ENCODE measurements at regions not wholly inside any gene's neighbourhood (a gene's known extent, or its start where the extent isn't known, plus 50 kb on each side); places are given as distances from the start of the nearest gene placed in this dataset.
"Not testable (repeated sequence)": the region's sequence is repeated elsewhere in the genome, so short reads cannot be mapped to it uniquely, and the experiment has no call there.

GRCh38 chr17:83192789-83193335, 113.5 kb downstream of the METRNL start:
- H3K27me3 ChIP-seq (ENCODE audit: control insufficient read depth, insufficient read depth, low read length); H3K9ac ChIP-seq (ENCODE audit: low read length); H3K36me3 ChIP-seq (ENCODE audit: control insufficient read depth, insufficient read depth, low read length); H3K4me3 ChIP-seq (ENCODE audit: low read length); H3K27ac ChIP-seq (ENCODE audit: low read depth, low read length); H3K4me1 ChIP-seq (ENCODE audit: control insufficient read depth, insufficient read depth, low read length): not testable (repeated sequence)

DNA sequence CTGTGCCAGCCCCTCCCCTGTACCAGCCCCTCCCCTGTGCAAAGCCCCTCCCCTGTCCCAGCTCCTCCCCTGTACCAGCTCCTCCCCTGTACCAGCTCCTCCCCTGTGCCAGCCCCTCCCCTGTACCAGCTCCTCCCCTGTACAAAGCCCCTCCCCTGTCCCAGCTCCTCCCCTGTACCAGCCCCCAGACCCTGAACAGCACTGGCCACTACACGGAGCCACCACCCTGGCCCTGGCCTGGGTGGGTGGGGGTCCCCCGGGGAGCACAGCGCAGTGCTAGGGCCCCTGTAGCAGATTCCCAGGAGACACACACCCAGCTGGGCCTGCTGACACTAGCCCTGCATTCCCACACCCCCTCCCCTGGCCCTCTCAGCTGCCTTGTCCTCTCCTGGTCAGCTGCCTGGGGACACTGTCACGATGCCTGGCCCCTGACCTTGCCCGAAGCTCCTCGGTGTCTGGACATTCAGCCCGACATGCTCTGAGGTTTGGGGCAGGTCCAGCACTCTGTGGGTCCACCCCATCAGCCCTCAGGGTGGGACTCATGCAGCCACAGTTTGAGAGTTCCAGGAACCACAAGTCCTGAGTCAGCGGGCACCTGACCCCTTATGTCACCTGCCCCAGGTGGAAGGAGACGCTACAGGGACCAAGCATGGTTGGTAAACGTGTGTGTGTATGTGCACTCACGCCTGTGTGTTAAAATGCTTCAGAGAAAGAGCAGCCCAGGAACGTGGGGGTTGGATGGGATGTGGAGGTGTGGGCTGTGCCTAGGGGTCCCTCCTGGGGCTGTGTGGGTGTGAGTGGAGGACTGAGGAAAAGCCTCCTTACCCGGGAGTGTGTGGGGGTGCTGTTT, 114.2 kb downstream of the METRNL start:
- Histone ChIP-seq H3K27ac (ENCODE audit: low read depth, low read length) (no peak overlapping the region), H3K9ac (ENCODE audit: low read length) (peak overlapping the region; percentile 21), H3K27me3 (ENCODE audit: control insufficient read depth, insufficient read depth, low read length) (no peaks in the 10 kb centered on the region), H3K4me3 (ENCODE audit: low read length) (no peak overlapping the region), H3K36me3 (ENCODE audit: control insufficient read depth, insufficient read depth, low read length) (no peaks in the 10 kb centered on the region), H3K4me1 (ENCODE audit: control insufficient read depth, insufficient read depth, low read length) (no peaks in the 10 kb centered on the region)

DNA sequence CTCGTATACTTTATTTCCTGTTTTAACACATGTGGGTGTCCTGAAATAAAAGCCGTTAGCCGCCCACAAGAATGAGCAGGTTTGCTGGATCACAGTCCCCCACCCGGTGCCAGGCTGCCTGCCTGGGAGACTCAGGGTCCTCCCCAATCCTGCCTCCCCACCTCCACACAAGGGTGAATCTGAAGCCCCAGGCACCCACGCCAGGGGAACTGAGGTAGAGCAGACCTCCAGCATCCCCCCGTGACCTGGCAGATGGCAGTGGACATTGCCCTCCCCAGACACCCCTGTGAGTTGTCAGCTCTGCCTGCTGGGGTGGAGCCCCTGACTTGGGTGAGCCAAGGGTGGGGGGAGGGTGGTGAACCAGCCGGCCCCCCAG, 114.8 kb downstream of the METRNL start:
- H3K27me3 ChIP-seq (ENCODE audit: control insufficient read depth, insufficient read depth, low read length), result no peaks in the 10 kb centered on the region
- no peak overlapping the region for H3K4me3 ChIP-seq (ENCODE audit: low read length)
- H3K9ac ChIP-seq (ENCODE audit: low read length), result no peak overlapping the region
- H3K27ac ChIP-seq (ENCODE audit: low read depth, low read length), result no peak overlapping the region
- H3K4me1 ChIP-seq (ENCODE audit: control insufficient read depth, insufficient read depth, low read length), result no peaks in the 10 kb centered on the region
- H3K36me3 ChIP-seq (ENCODE audit: control insufficient read depth, insufficient read depth, low read length), result no peaks in the 10 kb centered on the region

GRCh38 chr17:83194761-83195329, 115.4 kb downstream of the METRNL start:
- no peak overlapping the region for H3K4me3 ChIP-seq (ENCODE audit: low read length)
- no peak overlapping the region for H3K27ac ChIP-seq (ENCODE audit: low read depth, low read length)
- H3K27me3 ChIP-seq (ENCODE audit: control insufficient read depth, insufficient read depth, low read length), result no peaks in the 10 kb centered on the region
- no peaks in the 10 kb centered on the region for H3K36me3 ChIP-seq (ENCODE audit: control insufficient read depth, insufficient read depth, low read length)
- H3K9ac ChIP-seq (ENCODE audit: low read length), result no peak overlapping the region
- H3K4me1 ChIP-seq (ENCODE audit: control insufficient read depth, insufficient read depth, low read length), result no peaks in the 10 kb centered on the region

GRCh38 chr17:83195330-83196023, 116.1 kb downstream of the METRNL start:
- Histone ChIP-seq H3K27me3 (ENCODE audit: control insufficient read depth, insufficient read depth, low read length) (no peaks in the 10 kb centered on the region), H3K36me3 (ENCODE audit: control insufficient read depth, insufficient read depth, low read length) (no peaks in the 10 kb centered on the region), H3K4me1 (ENCODE audit: control insufficient read depth, insufficient read depth, low read length) (no peaks in the 10 kb centered on the region), H3K27ac (ENCODE audit: low read depth, low read length) (no peak overlapping the region), H3K4me3 (ENCODE audit: low read length) (no peak overlapping the region), H3K9ac (ENCODE audit: low read length) (no peak overlapping the region)

- Histone ChIP-seq H3K4me1 (ENCODE audit: control insufficient read depth, insufficient read depth, low read length) (no peaks in the 10 kb centered on the region), H3K9ac (ENCODE audit: low read length) (no peak overlapping the region), H3K36me3 (ENCODE audit: control insufficient read depth, insufficient read depth, low read length) (no peaks in the 10 kb centered on the region), H3K27me3 (ENCODE audit: control insufficient read depth, insufficient read depth, low read length) (no peaks in the 10 kb centered on the region), H3K27ac (ENCODE audit: low read depth, low read length) (no peak overlapping the region), H3K4me3 (ENCODE audit: low read length) (no peak overlapping the region)
Observed at GRCh38 chr17:83196024-83196365, 116.6 kb downstream of the METRNL start.

- no peaks in the 10 kb centered on the region for H3K36me3 ChIP-seq (ENCODE audit: control insufficient read depth, insufficient read depth, low read length)
- no peak overlapping the region for H3K9ac ChIP-seq (ENCODE audit: low read length)
- no peak overlapping the region for H3K27ac ChIP-seq (ENCODE audit: low read depth, low read length)
- no peaks in the 10 kb centered on the region for H3K4me1 ChIP-seq (ENCODE audit: control insufficient read depth, insufficient read depth, low read length)
- no peak overlapping the region for H3K4me3 ChIP-seq (ENCODE audit: low read length)
- H3K27me3 ChIP-seq (ENCODE audit: control insufficient read depth, insufficient read depth, low read length), result no peaks in the 10 kb centered on the region
Observed at GRCh38 chr17:83196366-83196765, 117.0 kb downstream of the METRNL start.

- no peaks in the 10 kb centered on the region for H3K36me3 ChIP-seq (ENCODE audit: control insufficient read depth, insufficient read depth, low read length)
- H3K27ac ChIP-seq (ENCODE audit: low read depth, low read length), result no peak overlapping the region
- no peak overlapping the region for H3K9ac ChIP-seq (ENCODE audit: low read length)
- no peaks in the 10 kb centered on the region for H3K4me1 ChIP-seq (ENCODE audit: control insufficient read depth, insufficient read depth, low read length)
- H3K27me3 ChIP-seq (ENCODE audit: control insufficient read depth, insufficient read depth, low read length), result no peaks in the 10 kb centered on the region
- no peak overlapping the region for H3K4me3 ChIP-seq (ENCODE audit: low read length)
Observed at GRCh38 chr17:83196973-83197880, 117.8 kb downstream of the METRNL start.

- H3K36me3 ChIP-seq (ENCODE audit: control insufficient read depth, insufficient read depth, low read length), result no peaks in the 10 kb centered on the region
- H3K9ac ChIP-seq (ENCODE audit: low read length), result no peak overlapping the region
- H3K27me3 ChIP-seq (ENCODE audit: control insufficient read depth, insufficient read depth, low read length), result no peaks in the 10 kb centered on the region
- no peak overlapping the region for H3K4me3 ChIP-seq (ENCODE audit: low read length)
- H3K27ac ChIP-seq (ENCODE audit: low read depth, low read length), result peak overlapping the region; percentile 51
- no peaks in the 10 kb centered on the region for H3K4me1 ChIP-seq (ENCODE audit: control insufficient read depth, insufficient read depth, low read length)
Observed at GRCh38 chr17:83198366-83199341, 119.2 kb downstream of the METRNL start.

- Histone ChIP-seq H3K4me1 (ENCODE audit: control insufficient read depth, insufficient read depth, low read length) (no peaks in the 10 kb centered on the region), H3K9ac (ENCODE audit: low read length) (no peak overlapping the region)
Observed at GRCh38 chr17:83199500-83200201, 120.2 kb downstream of the METRNL start.

DNA sequence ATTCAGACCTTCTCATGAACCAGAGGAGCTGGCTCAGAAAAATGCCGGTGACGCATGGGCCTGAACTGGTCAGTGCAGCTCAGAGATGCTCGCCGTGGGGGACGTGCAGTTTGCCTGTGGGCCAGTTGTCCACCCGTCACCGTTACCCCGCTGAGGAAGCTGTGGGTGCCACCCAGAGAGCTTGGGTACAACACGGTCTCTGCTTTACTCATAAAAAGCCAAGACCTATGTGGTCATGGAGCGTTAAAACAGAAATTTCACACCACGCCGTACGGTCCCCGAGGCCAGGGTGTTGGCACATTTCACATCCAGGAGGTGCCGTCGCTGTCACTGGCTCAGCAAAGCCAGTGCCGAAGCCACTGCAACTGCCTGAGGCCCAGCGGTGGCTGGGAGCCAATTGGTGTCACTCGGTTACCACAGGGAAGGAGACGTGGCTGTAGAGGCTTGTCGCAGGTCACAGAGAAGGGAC, 120.9 kb downstream of the METRNL start:
- H3K27ac ChIP-seq (ENCODE audit: low read depth, low read length), result peak overlapping the region; percentile 51
- no peaks in the 10 kb centered on the region for H3K27me3 ChIP-seq (ENCODE audit: control insufficient read depth, insufficient read depth, low read length)
- no peak overlapping the region for H3K9ac ChIP-seq (ENCODE audit: low read length)
- H3K4me3 ChIP-seq (ENCODE audit: low read length), result no peak overlapping the region
- H3K4me1 ChIP-seq (ENCODE audit: control insufficient read depth, insufficient read depth, low read length), result no peaks in the 10 kb centered on the region
- no peaks in the 10 kb centered on the region for H3K36me3 ChIP-seq (ENCODE audit: control insufficient read depth, insufficient read depth, low read length)

More at GRCh38 chr17:83199500-83200201, 120.2 kb downstream of the METRNL start:
- Histone ChIP-seq H3K4me3 (ENCODE audit: low read length) (no peak overlapping the region), H3K36me3 (ENCODE audit: control insufficient read depth, insufficient read depth, low read length) (no peaks in the 10 kb centered on the region), H3K27me3 (ENCODE audit: control insufficient read depth, insufficient read depth, low read length) (no peaks in the 10 kb centered on the region), H3K27ac (ENCODE audit: low read depth, low read length) (peak overlapping the region; percentile 51)

All from rectal smooth muscle tissue (tissue), 1 donor.